Sigmoid colon (tissue), 6 donors: ENCODE measurements at regions not wholly inside any gene's neighbourhood (a gene's known extent, or its start where the extent isn't known, plus 50 kb on each side); places are given as distances from the start of the nearest gene placed in this dataset.

ENCODE experiments used
- DNase-seq: peaks from one replicate; pipeline ENCODE4 v3.0.0-alpha.2; 2019
- H3K27ac ChIP-seq, 4 donors: fragments of 200-600 bp; sonication (generic); one replicate each; pipeline ENCODE4 v1.5.1; 2016 to 2019; ENCODE audit warnings: mild to moderate bottlenecking in 1 of 4
- H3K27me3 ChIP-seq, 3 donors: fragments of 200-600 bp; sonication (generic); one replicate each; pipeline ENCODE4 v1.5.1; 2019; ENCODE audit warnings: mild to moderate bottlenecking in 1 of 3
- H3K36me3 ChIP-seq, 4 donors: fragments of 200-600 bp; sonication (generic); one replicate each; pipeline ENCODE4 v1.5.1; 2016 to 2019
- H3K4me1 ChIP-seq, 4 donors: fragments of 200-600 bp; sonication (generic); one replicate each; pipeline ENCODE4 v1.5.1; 2017 to 2019
- H3K4me3 ChIP-seq, 4 donors: fragments of 200-600 bp; sonication (generic); one replicate each; pipeline ENCODE4 v1.5.1; 2017 to 2019; ENCODE audit warnings: mild to moderate bottlenecking in 2 of 4, moderate library complexity in 1 of 4
- H3K9me3 ChIP-seq, 4 donors: fragments of 200-600 bp in 3 of 4; sonication (generic) in 3 of 4; one replicate each; pipeline versions ENCODE4 v1.5.1 to v1.6.1; 2013 to 2019
- CTCF ChIP-seq, 4 experiments: fragments of 450-650 bp in 3 of 4; fragments of 200-600 bp in 1 of 4; IDR thresholded peaks; one replicate each; pipeline ENCODE4 v1.5.1; 2016 to 2019; ENCODE audit warnings: antibody characterized with exemption in 4 of 4, mild to moderate bottlenecking in 3 of 4, moderate library complexity in 2 of 4
- EP300 ChIP-seq, 4 donors: sonication (generic); formaldehyde crosslinking; IDR thresholded peaks; one replicate each; pipeline ENCODE4 v1.6.1; 2017; ENCODE audit warnings: antibody characterized with exemption in 4 of 4
- POLR2A ChIP-seq, 2 donors: fragments of 450-650 bp; IDR thresholded peaks; one replicate each; pipeline ENCODE4 v1.6.1; 2016; ENCODE audit warnings: antibody characterized with exemption in 2 of 2, mild to moderate bottlenecking in 2 of 2, moderate library complexity in 2 of 2
- POLR2AphosphoS5 ChIP-seq, 4 donors: sonication (generic); formaldehyde crosslinking; IDR thresholded peaks; one replicate each; pipeline ENCODE4 v1.6.1; 2017; ENCODE audit warnings: antibody characterized with exemption in 4 of 4
- WGBS, 2 donors: extraction: QIAGEN DNeasy Blood & Tissue Kit; methylation state at CpG; one replicate each; pipeline ENCODE4 v1.1.7; 2013; 5-methylcytosine and 5-hydroxymethylcytosine counted together
- intact Hi-C: fragments of 100-400 bp; cut with DNase I; formaldehyde crosslinking; loops from one replicate; pipeline ENCODE4 v1.15.1; 2023
- donor health status: healthy with polysubstance abuse.
- donor health status: healthy.

- H3K27me3 ChIP-seq: no peaks in the 10 kb centered on the region
- no peak overlapping the region for H3K27ac ChIP-seq
- intact Hi-C loops: no loop called here
- H3K36me3 ChIP-seq: no peaks in the 10 kb centered on the region
- DNase-seq: no peak
- H3K9me3 ChIP-seq: no peaks in the 10 kb centered on the region
- TF ChIP-seq POLR2A (IDR thresholded peaks at IDR 0.05): no peak
- TF ChIP-seq EP300 (IDR thresholded peaks at IDR 0.05): no peak
- no peak for TF ChIP-seq CTCF (IDR thresholded peaks at IDR 0.05)
- TF ChIP-seq POLR2AphosphoS5 (IDR thresholded peaks at IDR 0.05): no peak
- H3K4me3 ChIP-seq: no peak overlapping the region
- H3K4me1 ChIP-seq: no peaks in the 10 kb centered on the region
- 90 to 96% methylated on average over 1 of the region's 1 CpG for WGBS, 2 donors
These were observed 54.0 kb downstream of the RFPL4B start for GRCh38 chr6:112401083-112401482.

- H3K4me1 ChIP-seq: no peaks in the 10 kb centered on the region
- no peak overlapping the region for H3K4me3 ChIP-seq
- WGBS, 2 donors: 71 to 81% methylated on average over 9 of the region's 9 CpGs
- TF ChIP-seq EP300 (IDR thresholded peaks at IDR 0.05): no peak
- no peak for TF ChIP-seq POLR2A (IDR thresholded peaks at IDR 0.05)
- no peak for TF ChIP-seq CTCF (IDR thresholded peaks at IDR 0.05)
- TF ChIP-seq POLR2AphosphoS5 (IDR thresholded peaks at IDR 0.05): no peak
- DNase-seq: no peak
- no peaks in the 10 kb centered on the region for H3K27me3 ChIP-seq
- no peaks in the 10 kb centered on the region for H3K36me3 ChIP-seq
- no peak overlapping the region for H3K27ac ChIP-seq
- intact Hi-C loops: no loop called here
- no peaks in the 10 kb centered on the region for H3K9me3 ChIP-seq
These were observed 60.0 kb downstream of the RFPL4B start for GRCh38 chr6:112407101-112407590.

- TF ChIP-seq POLR2AphosphoS5 (IDR thresholded peaks at IDR 0.05): no peak
- TF ChIP-seq CTCF (IDR thresholded peaks at IDR 0.05): no peak
- TF ChIP-seq EP300 (IDR thresholded peaks at IDR 0.05): no peak
- no peak for TF ChIP-seq POLR2A (IDR thresholded peaks at IDR 0.05)
- H3K36me3 ChIP-seq: no peaks in the 10 kb centered on the region
- no peak for DNase-seq
- H3K4me3 ChIP-seq: no peak overlapping the region
- WGBS, 2 donors: 88 to 90% methylated on average over 10 of the region's 10 CpGs
- no peak overlapping the region for H3K27ac ChIP-seq
- H3K4me1 ChIP-seq: no peaks in the 10 kb centered on the region
- intact Hi-C loops: no loop called here
- H3K9me3 ChIP-seq: no peaks in the 10 kb centered on the region
- no peaks in the 10 kb centered on the region for H3K27me3 ChIP-seq
These were observed 61.4 kb downstream of the RFPL4B start for GRCh38 chr6:112408522-112408921.

GRCh38 chr6:112409311-112409710 is 62.2 kb downstream of the RFPL4B start:
- Histone ChIP-seq H3K4me1 (no peaks in the 10 kb centered on the region), H3K27ac (no peak overlapping the region), H3K36me3 (no peaks in the 10 kb centered on the region), H3K27me3 (no peaks in the 10 kb centered on the region), H3K4me3 (no peak overlapping the region), H3K9me3 (no peaks in the 10 kb centered on the region)
- no peak for TF ChIP-seq POLR2AphosphoS5 (IDR thresholded peaks at IDR 0.05)
- intact Hi-C loops: no loop called here
- DNase-seq: no peak
- WGBS, 2 donors: 61 to 72% methylated on average over 2 of the region's 2 CpGs

GRCh38 chr6:112413780-112414179 is 66.7 kb downstream of the RFPL4B start:
- Histone ChIP-seq H3K4me3 (no peak overlapping the region), H3K27me3 (no peaks in the 10 kb centered on the region), H3K36me3 (no peaks in the 10 kb centered on the region), H3K4me1 (no peaks in the 10 kb centered on the region), H3K27ac (no peak overlapping the region), H3K9me3 (no peaks in the 10 kb centered on the region)
- DNase-seq: no peak
- intact Hi-C loops: no loop called here
- 62 to 71% methylated on average over 1 of the region's 1 CpG for WGBS, 2 donors
- TF ChIP-seq POLR2A (IDR thresholded peaks at IDR 0.05) (no peak), POLR2AphosphoS5 (IDR thresholded peaks at IDR 0.05) (no peak), CTCF (IDR thresholded peaks at IDR 0.05) (no peak), EP300 (IDR thresholded peaks at IDR 0.05) (no peak)
